Endothelial cell of umbilical vein (primary cell): ENCODE measurements at regions not wholly inside any gene's neighbourhood (a gene's known extent, or its start where the extent isn't known, plus 50 kb on each side); places are given as distances from the start of the nearest gene placed in this dataset.

ENCODE experiments used
- CTCF ChIP-seq, 2 donors: IDR thresholded peaks; 1 replicate in 1 of 2; 2 replicates in 1 of 2; pipeline ENCODE4 v1.5.1; 2011; ENCODE audit warnings: low read length in 2 of 2, mild to moderate bottlenecking in 2 of 2, moderate library complexity in 2 of 2, control low read depth in 1 of 2, inconsistent platforms in 1 of 2, low read depth in 1 of 2; ENCODE audit not compliant: insufficient read depth in 1 of 2; ENCODE audit errors: extremely low read depth in 1 of 2
- EZH2 ChIP-seq: IDR thresholded peaks from 2 replicates; pipeline ENCODE4 v1.6.1; 2012; ENCODE audit warnings: borderline replicate concordance, low read depth, mild to moderate bottlenecking, moderate library complexity, low read length, inconsistent platforms; ENCODE audit not compliant: severe bottlenecking
- GATA2 ChIP-seq: IDR thresholded peaks from 2 replicates; pipeline ENCODE4 v1.7.0; 2011; ENCODE audit warnings: low read depth, mild to moderate bottlenecking, moderate library complexity, mixed read lengths, low read length; ENCODE audit not compliant: insufficient read length, insufficient read depth
- MAX ChIP-seq: IDR thresholded peaks from 2 replicates; pipeline ENCODE4 v1.6.1; 2011; ENCODE audit not compliant: insufficient read depth, insufficient read length
- POLR2A ChIP-seq: IDR thresholded peaks from 2 replicates; pipeline ENCODE4 v1.6.1; 2012; ENCODE audit warnings: low read depth, mild to moderate bottlenecking, control low read depth, low read length
- POLR2AphosphoS5 ChIP-seq: IDR thresholded peaks from 2 replicates; pipeline ENCODE4 v1.6.1; 2012; ENCODE audit warnings: low read depth, mild to moderate bottlenecking, control low read depth, low read length, moderate library complexity; ENCODE audit not compliant: insufficient read depth

- TF ChIP-seq MAX (no peak), CTCF (IDR thresholded peaks at IDR 0.05; ENCODE audit: extremely low read depth in 1 of 2, insufficient read depth in 1 of 2, low read depth in 1 of 2, low read length in 2 of 2) (no peak), POLR2A (no peak), EZH2 (no peak), GATA2 (no peak), POLR2AphosphoS5 (no peak)
Observed at GRCh38 chr11:23673366-23673765, 813.1 kb upstream of the CCDC179 start.
